ENCODE measurements at regions not wholly inside any gene's neighbourhood (a gene's known extent, or its start where the extent isn't known, plus 50 kb on each side); places are given as distances from the start of the nearest gene placed in this dataset.

DNA sequence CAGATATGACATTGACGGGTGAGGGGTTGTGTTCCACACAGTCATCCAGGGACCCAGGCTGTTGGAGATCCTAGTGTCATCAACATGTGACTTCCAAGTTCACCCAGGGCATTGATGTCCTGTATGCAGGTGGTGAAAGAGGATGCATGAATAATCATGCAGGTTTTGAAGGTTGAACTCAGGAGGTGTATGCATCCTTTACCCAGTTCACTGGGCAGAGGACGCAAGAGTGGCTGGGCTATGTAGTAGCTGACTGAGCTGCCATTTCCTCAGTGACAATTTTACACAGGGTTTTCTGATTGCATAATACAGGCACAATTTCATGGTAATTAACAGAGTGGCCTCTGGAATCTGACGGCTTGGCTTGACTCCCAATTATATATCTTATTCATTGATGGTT lies 323.0 kb downstream of the HS3ST1 start:
- no peaks in the 10 kb centered on the region for H3K36me3 ChIP-seq (ENCODE audit: control insufficient read depth, insufficient read depth, low read length)
- no peaks in the 10 kb centered on the region for H3K27me3 ChIP-seq (ENCODE audit: control insufficient read depth, insufficient read depth, low read length)
- no peak for FAIRE-seq
- H3K4me3 ChIP-seq (ENCODE audit: low read depth, low read length), result no peak overlapping the region
- DNase-seq (ENCODE audit: low read depth), result no peak
- TF ChIP-seq, protein P1, sequence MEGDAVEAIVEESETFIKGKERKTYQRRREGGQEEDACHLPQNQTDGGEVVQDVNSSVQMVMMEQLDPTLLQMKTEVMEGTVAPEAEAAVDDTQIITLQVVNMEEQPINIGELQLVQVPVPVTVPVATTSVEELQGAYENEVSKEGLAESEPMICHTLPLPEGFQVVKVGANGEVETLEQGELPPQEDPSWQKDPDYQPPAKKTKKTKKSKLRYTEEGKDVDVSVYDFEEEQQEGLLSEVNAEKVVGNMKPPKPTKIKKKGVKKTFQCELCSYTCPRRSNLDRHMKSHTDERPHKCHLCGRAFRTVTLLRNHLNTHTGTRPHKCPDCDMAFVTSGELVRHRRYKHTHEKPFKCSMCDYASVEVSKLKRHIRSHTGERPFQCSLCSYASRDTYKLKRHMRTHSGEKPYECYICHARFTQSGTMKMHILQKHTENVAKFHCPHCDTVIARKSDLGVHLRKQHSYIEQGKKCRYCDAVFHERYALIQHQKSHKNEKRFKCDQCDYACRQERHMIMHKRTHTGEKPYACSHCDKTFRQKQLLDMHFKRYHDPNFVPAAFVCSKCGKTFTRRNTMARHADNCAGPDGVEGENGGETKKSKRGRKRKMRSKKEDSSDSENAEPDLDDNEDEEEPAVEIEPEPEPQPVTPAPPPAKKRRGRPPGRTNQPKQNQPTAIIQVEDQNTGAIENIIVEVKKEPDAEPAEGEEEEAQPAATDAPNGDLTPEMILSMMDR (IDR thresholded peaks at IDR 0.05; ENCODE audit: insufficient read depth, low read length, severe bottlenecking), result no peak

DNA sequence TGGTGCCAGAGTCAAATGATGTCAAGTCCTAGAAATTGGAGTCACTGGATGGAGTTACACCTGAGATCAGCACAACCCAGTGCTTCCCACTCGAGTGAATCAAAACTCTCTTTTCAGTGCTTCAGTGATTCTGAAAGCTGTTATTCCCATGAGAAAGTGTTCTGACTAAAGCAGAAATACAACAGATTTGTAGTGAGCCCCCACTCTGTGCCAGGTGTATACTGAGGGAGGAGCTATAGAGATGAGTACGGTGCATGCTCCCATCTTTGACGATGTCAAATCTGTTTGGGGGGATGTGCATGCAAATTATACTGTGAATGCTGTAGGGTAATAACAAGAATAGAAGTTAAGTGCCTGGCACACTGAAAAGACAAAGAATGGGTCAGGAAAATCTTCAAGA lies 330.2 kb downstream of the HS3ST1 start:
- peak; percentile 40 for FAIRE-seq

DNA sequence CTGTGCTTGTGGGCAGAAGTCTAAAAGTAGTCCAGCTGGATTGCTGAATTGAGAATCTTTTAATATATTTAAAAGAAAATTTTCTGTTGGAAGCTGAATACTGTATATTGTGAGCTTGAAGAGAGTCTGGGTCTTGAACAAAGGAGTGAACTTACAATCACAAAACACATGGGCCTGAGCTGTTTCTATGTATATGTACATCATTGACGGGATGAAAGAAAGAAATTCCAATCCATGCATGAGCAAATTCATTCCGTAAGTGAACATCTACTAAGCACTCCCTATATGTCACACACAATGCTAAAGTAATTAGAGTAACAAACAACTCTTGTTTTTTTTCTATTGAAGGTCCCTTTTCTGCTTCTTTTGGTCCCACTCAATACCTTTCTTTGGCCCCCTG lies 331.0 kb downstream of the HS3ST1 start:
- no peaks in the 10 kb centered on the region for H3K36me3 ChIP-seq (ENCODE audit: control insufficient read depth, insufficient read depth, low read length)
- no peaks in the 10 kb centered on the region for H3K27me3 ChIP-seq (ENCODE audit: control insufficient read depth, insufficient read depth, low read length)
- no peak for FAIRE-seq
- DNase-seq (ENCODE audit: low read depth), result no peak
- H3K4me3 ChIP-seq (ENCODE audit: low read depth, low read length), result no peak overlapping the region
- TF ChIP-seq, protein P1 (IDR thresholded peaks at IDR 0.05; ENCODE audit: insufficient read depth, low read length, severe bottlenecking), result no peak

More for the DNA sequence above, 330.2 kb downstream of the HS3ST1 start:
- TF ChIP-seq, protein P1 (IDR thresholded peaks at IDR 0.05; ENCODE audit: insufficient read depth, low read length, severe bottlenecking), result no peak
- DNase-seq (ENCODE audit: low read depth), result no peak
- H3K4me3 ChIP-seq (ENCODE audit: low read depth, low read length), result no peak overlapping the region
- no peaks in the 10 kb centered on the region for H3K36me3 ChIP-seq (ENCODE audit: control insufficient read depth, insufficient read depth, low read length)
- H3K27me3 ChIP-seq (ENCODE audit: control insufficient read depth, insufficient read depth, low read length), result no peaks in the 10 kb centered on the region

DNA sequence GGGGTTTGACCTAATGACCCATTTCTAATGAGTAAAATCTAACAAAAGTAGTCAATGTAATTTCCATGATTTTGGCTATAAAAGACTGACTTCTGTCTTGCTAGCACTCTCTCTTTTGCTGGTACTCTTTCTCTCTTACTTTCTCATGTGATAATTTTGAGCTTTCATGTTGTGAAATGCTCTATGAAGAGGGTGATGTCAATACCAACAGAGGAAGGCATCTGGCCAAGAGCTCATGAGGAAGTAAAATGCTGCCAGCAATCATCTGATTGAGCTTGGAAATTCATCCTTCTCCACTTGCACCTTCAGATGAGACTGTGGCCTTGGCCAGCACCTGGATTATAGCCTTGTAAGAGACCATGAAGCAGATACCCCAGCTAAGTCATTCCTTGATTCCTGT lies 347.7 kb downstream of the HS3ST1 start:
- no peaks in the 10 kb centered on the region for H3K27me3 ChIP-seq (ENCODE audit: control insufficient read depth, insufficient read depth, low read length)
- no peak overlapping the region for H3K4me3 ChIP-seq (ENCODE audit: low read depth, low read length)
- DNase-seq (ENCODE audit: low read depth), result peak; percentile 37
- H3K36me3 ChIP-seq (ENCODE audit: control insufficient read depth, insufficient read depth, low read length), result no peaks in the 10 kb centered on the region
- FAIRE-seq, result no peak
- TF ChIP-seq, protein P1 (IDR thresholded peaks at IDR 0.05; ENCODE audit: insufficient read depth, low read length, severe bottlenecking), result no peak

DNA sequence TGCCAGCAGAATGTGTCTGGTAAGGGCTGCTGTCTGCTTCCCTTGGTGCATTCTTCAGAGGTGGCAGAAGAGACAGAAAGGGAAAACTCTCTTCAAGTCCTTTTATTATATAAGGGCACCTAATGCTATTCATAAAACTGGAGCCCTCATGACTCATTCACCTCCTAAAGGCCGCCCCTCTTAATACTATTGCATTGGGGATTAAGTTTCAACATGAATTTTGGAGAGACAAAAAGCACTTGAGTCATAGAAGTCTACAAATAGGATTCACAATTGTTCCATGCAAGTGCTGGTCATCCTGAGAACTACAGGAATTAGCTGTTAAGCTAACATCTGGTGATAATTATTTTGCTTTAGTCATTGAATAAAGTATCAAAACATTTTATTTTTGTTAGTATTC lies 349.5 kb downstream of the HS3ST1 start:
- no peaks in the 10 kb centered on the region for H3K27me3 ChIP-seq (ENCODE audit: control insufficient read depth, insufficient read depth, low read length)
- H3K4me3 ChIP-seq (ENCODE audit: low read depth, low read length), result no peak overlapping the region
- FAIRE-seq, result no peak
- H3K36me3 ChIP-seq (ENCODE audit: control insufficient read depth, insufficient read depth, low read length), result no peaks in the 10 kb centered on the region
- DNase-seq (ENCODE audit: low read depth), result peak; percentile 82
- TF ChIP-seq, protein P1 (IDR thresholded peaks at IDR 0.05; ENCODE audit: insufficient read depth, low read length, severe bottlenecking), result no peak

DNA sequence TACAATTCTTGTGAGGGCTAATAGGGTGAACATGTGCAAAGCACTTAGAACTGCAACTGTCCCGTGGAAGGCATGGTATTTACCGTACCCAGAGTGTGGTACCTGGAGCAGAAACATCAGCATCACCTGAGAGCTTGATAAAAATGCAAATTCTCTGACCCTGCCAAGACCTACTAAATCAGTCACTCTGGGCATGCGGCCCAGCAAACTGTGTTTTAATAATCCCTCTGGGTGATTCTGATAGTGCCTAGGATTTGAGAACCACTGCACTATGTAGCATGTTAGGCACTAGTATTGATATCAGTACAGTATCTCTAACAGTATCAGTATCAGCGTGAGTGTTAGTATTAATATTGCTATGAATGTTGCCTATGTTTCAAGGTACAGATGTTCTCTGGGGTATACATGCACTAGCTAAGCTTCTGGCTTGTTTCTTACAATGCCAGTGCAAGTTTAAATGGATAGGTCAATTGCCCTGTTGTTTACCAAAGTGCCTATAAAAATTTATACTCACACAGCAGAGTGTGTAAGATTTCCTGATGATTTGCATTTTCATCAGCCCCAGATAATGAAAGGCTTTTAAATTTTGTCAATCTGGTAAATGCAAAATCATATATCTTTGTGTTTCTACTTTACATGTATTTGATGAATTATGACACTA lies 354.0 kb downstream of the HS3ST1 start:
- Histone ChIP-seq H3K36me3 (ENCODE audit: control insufficient read depth, insufficient read depth, low read length) (no peaks in the 10 kb centered on the region), H3K27me3 (ENCODE audit: control insufficient read depth, insufficient read depth, low read length) (no peaks in the 10 kb centered on the region), H3K4me3 (ENCODE audit: low read depth, low read length) (no peak overlapping the region)
- DNase-seq (ENCODE audit: low read depth) (no peak), FAIRE-seq (no peak)
- TF ChIP-seq, protein P1 (IDR thresholded peaks at IDR 0.05; ENCODE audit: insufficient read depth, low read length, severe bottlenecking), result no peak
